Neural cell (in vitro differentiated cells): ENCODE measurements at regions not wholly inside any gene's neighbourhood (a gene's known extent, or its start where the extent isn't known, plus 50 kb on each side); places are given as distances from the start of the nearest gene placed in this dataset.

ENCODE experiments used
- CTCF ChIP-seq: fragments of 450-650 bp; IDR thresholded peaks from 2 replicates; pipeline ENCODE4 v1.5.1; 2014; ENCODE audit warnings: antibody characterized with exemption, mild to moderate bottlenecking, moderate library complexity; ENCODE audit not compliant: poor library complexity, severe bottlenecking
- EZH2 ChIP-seq: fragments of 200-600, 300-800 bp; shearing (Covaris generic), sonication (generic); IDR thresholded peaks from 2 replicates; pipeline ENCODE4 v1.6.1; 2014; ENCODE audit warnings: antibody characterized with exemption, low read length, borderline replicate concordance, mild to moderate bottlenecking; ENCODE audit not compliant: insufficient read depth, poor library complexity, severe bottlenecking
- MXI1 ChIP-seq: fragments of 450-650 bp; conservative IDR thresholded peaks from 2 replicates; pipeline ENCODE4 v1.6.1; 2014; ENCODE audit warnings: antibody characterized with exemption, mild to moderate bottlenecking; ENCODE audit not compliant: poor library complexity, severe bottlenecking
- POLR2AphosphoS5 ChIP-seq: IDR thresholded peaks from 2 replicates; pipeline ENCODE4 v1.6.1; 2012
- RAD21 ChIP-seq: fragments of 450-650 bp; conservative IDR thresholded peaks from 2 replicates; pipeline ENCODE4 v1.6.1; 2014; ENCODE audit warnings: antibody characterized with exemption, mild to moderate bottlenecking, moderate library complexity
- SMC3 ChIP-seq: fragments of 450-650 bp; conservative IDR thresholded peaks from 2 replicates; pipeline ENCODE4 v1.6.1; 2014; ENCODE audit warnings: antibody characterized with exemption, mild to moderate bottlenecking, moderate library complexity; ENCODE audit not compliant: poor library complexity
- TF ChIP-seq, protein P1 (sequence below): IDR thresholded peaks from 2 replicates; pipeline ENCODE4 v1.6.1; 2012; ENCODE audit warnings: borderline replicate concordance

GRCh38 chr13:37257706-37258105, 152.2 kb upstream of the CSNK1A1L start:
- TF ChIP-seq CTCF (no peak), POLR2AphosphoS5 (no peak), RAD21 (no peak), MXI1 (no peak), SMC3 (no peak), EZH2 (no peak)
- TF ChIP-seq, protein P1, sequence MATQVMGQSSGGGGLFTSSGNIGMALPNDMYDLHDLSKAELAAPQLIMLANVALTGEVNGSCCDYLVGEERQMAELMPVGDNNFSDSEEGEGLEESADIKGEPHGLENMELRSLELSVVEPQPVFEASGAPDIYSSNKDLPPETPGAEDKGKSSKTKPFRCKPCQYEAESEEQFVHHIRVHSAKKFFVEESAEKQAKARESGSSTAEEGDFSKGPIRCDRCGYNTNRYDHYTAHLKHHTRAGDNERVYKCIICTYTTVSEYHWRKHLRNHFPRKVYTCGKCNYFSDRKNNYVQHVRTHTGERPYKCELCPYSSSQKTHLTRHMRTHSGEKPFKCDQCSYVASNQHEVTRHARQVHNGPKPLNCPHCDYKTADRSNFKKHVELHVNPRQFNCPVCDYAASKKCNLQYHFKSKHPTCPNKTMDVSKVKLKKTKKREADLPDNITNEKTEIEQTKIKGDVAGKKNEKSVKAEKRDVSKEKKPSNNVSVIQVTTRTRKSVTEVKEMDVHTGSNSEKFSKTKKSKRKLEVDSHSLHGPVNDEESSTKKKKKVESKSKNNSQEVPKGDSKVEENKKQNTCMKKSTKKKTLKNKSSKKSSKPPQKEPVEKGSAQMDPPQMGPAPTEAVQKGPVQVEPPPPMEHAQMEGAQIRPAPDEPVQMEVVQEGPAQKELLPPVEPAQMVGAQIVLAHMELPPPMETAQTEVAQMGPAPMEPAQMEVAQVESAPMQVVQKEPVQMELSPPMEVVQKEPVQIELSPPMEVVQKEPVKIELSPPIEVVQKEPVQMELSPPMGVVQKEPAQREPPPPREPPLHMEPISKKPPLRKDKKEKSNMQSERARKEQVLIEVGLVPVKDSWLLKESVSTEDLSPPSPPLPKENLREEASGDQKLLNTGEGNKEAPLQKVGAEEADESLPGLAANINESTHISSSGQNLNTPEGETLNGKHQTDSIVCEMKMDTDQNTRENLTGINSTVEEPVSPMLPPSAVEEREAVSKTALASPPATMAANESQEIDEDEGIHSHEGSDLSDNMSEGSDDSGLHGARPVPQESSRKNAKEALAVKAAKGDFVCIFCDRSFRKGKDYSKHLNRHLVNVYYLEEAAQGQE: no peak
